HCT116 (cell line): ENCODE measurements at regions not wholly inside any gene's neighbourhood (a gene's known extent, or its start where the extent isn't known, plus 50 kb on each side); places are given as distances from the start of the nearest gene placed in this dataset.

ENCODE experiments used
- ATAC-seq: fragments of 200-7000 bp; cut with Tn5 transposase; 2 replicates; pipeline ENCODE4 v1.9.1; 2020; ENCODE audit warnings: mild to moderate bottlenecking, moderate library complexity
- BruUV-seq: library from RNA; stranded (reverse); fragments of 400-500 nt; replicated peaks from 2 replicates; lab custom pipeline; 2021; lab: Mats Ljungman, UMichigan
- CTCF ChIA-PET: fragments of 300-600 bp; sonication (Branson Sonifier 250); formaldehyde crosslinking; loops from one replicate; lab custom pipeline; 2021; ENCODE audit warnings: antibody characterized with exemption; lab: Charles Lee
- POLR2A ChIA-PET: fragments of 300-600, 350-600 bp; sonication (Branson Sonifier 250); formaldehyde crosslinking; loops from one replicate; lab custom pipeline; 2021; ENCODE audit warnings: antibody characterized with exemption; lab: Charles Lee
- RAD21 ChIA-PET, 2 experiments: fragments of 300-600 bp; sonication (Branson Sonifier 250); formaldehyde crosslinking; loops; one replicate each; lab custom pipeline; 2023; ENCODE audit warnings: low total read pairs in 2 of 2; ENCODE audit not compliant: uncharacterized antibody in 2 of 2, unreplicated experiment in 2 of 2, low non-redundant PET in 1 of 2; lab: Charles Lee
- DNase-seq: peaks from one replicate; pipeline ENCODE4 v3.0.0-alpha.2; 2010; ENCODE audit warnings: low read depth, low spot score
- H2AFZ ChIP-seq: fragments of 200-600 bp; shearing (Covaris generic), sonication (generic); 2 replicates; pipeline ENCODE4 v1.6.1; 2017; ENCODE audit warnings: low read depth, mixed run types, mixed read lengths, antibody characterized with exemption, low read length; ENCODE audit not compliant: poor library complexity, severe bottlenecking
- H3K27ac ChIP-seq: 2 replicates; pipeline ENCODE4 v1.5.1; 2012; ENCODE audit warnings: low read depth, low read length
- H3K27me3 ChIP-seq: fragments of 200-600 bp; sonication (generic); 2 replicates; pipeline ENCODE4 v1.6.1; 2016; ENCODE audit warnings: mixed run types, low read length, mixed read lengths; ENCODE audit not compliant: insufficient read depth
- H3K36me3 ChIP-seq, 2 experiments: fragments of 200-500 bp in 1 of 2; fragments of 200-600 bp in 1 of 2; sonication (Bioruptor generic) in 1 of 2; sonication (generic) in 1 of 2; 2 replicates each; pipeline versions ENCODE4 v1.5.1 to v1.6.1; 2014 to 2016; ENCODE audit warnings: low read length in 2 of 2, inconsistent platforms in 1 of 2, mixed read lengths in 1 of 2, mixed run types in 1 of 2; ENCODE audit not compliant: insufficient read depth in 2 of 2, control insufficient read depth in 1 of 2
- H3K4me1 ChIP-seq, 2 experiments: fragments of 200-600 bp in 1 of 2; sonication (generic) in 1 of 2; 2 replicates each; pipeline versions ENCODE4 v1.5.1 to v1.6.1; 2012 to 2017; ENCODE audit warnings: low read length in 2 of 2, inconsistent platforms in 1 of 2, mild to moderate bottlenecking in 1 of 2, mixed read lengths in 1 of 2, mixed run types in 1 of 2, moderate library complexity in 1 of 2; ENCODE audit not compliant: insufficient read depth in 2 of 2, control insufficient read depth in 1 of 2
- H3K4me2 ChIP-seq: fragments of 200-600 bp; sonication (generic); 2 replicates; pipeline ENCODE4 v1.6.1; 2017; ENCODE audit warnings: mixed run types, low read length, mixed read lengths
- H3K4me3 ChIP-seq, 2 experiments: fragments of 200-600 bp in 1 of 2; sonication (generic) in 1 of 2; replicated peaks in 1 of 2; 2 replicates each; pipeline ENCODE4 v1.5.1; 2011 to 2016; ENCODE audit warnings: low read length in 2 of 2, control low read depth in 1 of 2, low read depth in 1 of 2, mild to moderate bottlenecking in 1 of 2, mixed read lengths in 1 of 2, mixed run types in 1 of 2
- H3K79me2 ChIP-seq: fragments of 200-600 bp; sonication (generic); 2 replicates; pipeline ENCODE4 v1.6.1; 2017; ENCODE audit warnings: mild to moderate bottlenecking, mixed run types, low read length, moderate library complexity, mixed read lengths; ENCODE audit not compliant: insufficient read depth
- H3K9ac ChIP-seq: fragments of 200-600 bp; sonication (generic); 2 replicates; pipeline ENCODE4 v1.6.1; 2016; ENCODE audit warnings: low read length, mixed read lengths
- H3K9me2 ChIP-seq: fragments of 200-600 bp; sonication (generic), shearing (Covaris generic); 2 replicates; pipeline ENCODE4 v1.6.1; 2017; ENCODE audit warnings: mixed run types, mild to moderate bottlenecking, moderate library complexity; ENCODE audit not compliant: insufficient read depth
- H3K9me3 ChIP-seq, 2 experiments: fragments of 200-500 bp in 1 of 2; fragments of 200-600 bp in 1 of 2; sonication (Bioruptor generic) in 1 of 2; sonication (generic) in 1 of 2; 2 replicates each; pipeline ENCODE4 v1.6.1; 2014 to 2017; ENCODE audit warnings: low read length in 2 of 2, mixed read lengths in 2 of 2, inconsistent platforms in 1 of 2, low read depth in 1 of 2, mild to moderate bottlenecking in 1 of 2, mixed run types in 1 of 2, moderate library complexity in 1 of 2; ENCODE audit not compliant: control insufficient read depth in 1 of 2, insufficient read depth in 1 of 2
- H4K20me1 ChIP-seq: fragments of 200-600 bp; sonication (generic), shearing (Covaris generic); 2 replicates; pipeline ENCODE4 v1.6.1; 2017; ENCODE audit warnings: mixed run types, mild to moderate bottlenecking, moderate library complexity; ENCODE audit not compliant: insufficient read depth
- ATF3 ChIP-seq: IDR thresholded peaks from 2 replicates; pipeline ENCODE4 v1.6.1; 2012
- CBX3 ChIP-seq: IDR thresholded peaks from 2 replicates; pipeline ENCODE4 v1.6.1; 2012; ENCODE audit warnings: low read depth
- EGR1 ChIP-seq: IDR thresholded peaks from 2 replicates; pipeline ENCODE4 v1.6.1; 2012; ENCODE audit warnings: low read depth
- EZH2phosphoT487 ChIP-seq: fragments of 200-600 bp; IDR thresholded peaks from 2 replicates; pipeline ENCODE4 v1.6.1; 2018; ENCODE audit warnings: antibody characterized with exemption, borderline replicate concordance
- FOSL1 ChIP-seq: IDR thresholded peaks from 2 replicates; pipeline ENCODE4 v1.6.1; 2012; ENCODE audit warnings: low read depth
- JUND ChIP-seq: IDR thresholded peaks from 2 replicates; pipeline ENCODE4 v1.6.1; 2012
- MAX ChIP-seq: IDR thresholded peaks from 2 replicates; pipeline ENCODE4 v1.6.1; 2012
- POLR2A ChIP-seq: IDR thresholded peaks from 2 replicates; pipeline ENCODE4 v1.7.0; 2011; ENCODE audit warnings: borderline replicate concordance; ENCODE audit not compliant: insufficient read depth, insufficient read length; ENCODE audit errors: extremely low read depth
- POLR2AphosphoS5 ChIP-seq: IDR thresholded peaks from 2 replicates; pipeline ENCODE4 v1.6.1; 2011; ENCODE audit warnings: mild to moderate bottlenecking, low read depth, low read length, moderate library complexity
- RAD21 ChIP-seq: IDR thresholded peaks from 2 replicates; pipeline ENCODE4 v1.6.1; 2012; ENCODE audit warnings: low read depth, mild to moderate bottlenecking
- REST ChIP-seq: IDR thresholded peaks from 2 replicates; pipeline ENCODE4 v1.6.1; 2012; ENCODE audit warnings: low read depth
- SP1 ChIP-seq: IDR thresholded peaks from 2 replicates; pipeline ENCODE4 v1.6.1; 2012; ENCODE audit warnings: low read depth
- SRF ChIP-seq: IDR thresholded peaks from 2 replicates; pipeline ENCODE4 v1.6.1; 2012; ENCODE audit warnings: low read depth
- TCF7L2 ChIP-seq: IDR thresholded peaks from 2 replicates; pipeline ENCODE4 v1.7.0; 2011; ENCODE audit warnings: borderline replicate concordance, inconsistent platforms; ENCODE audit not compliant: insufficient read depth, insufficient read length; ENCODE audit errors: extremely low read depth
- YY1 ChIP-seq: IDR thresholded peaks from 2 replicates; pipeline ENCODE4 v1.6.1; 2011; ENCODE audit warnings: low read length, low read depth, moderate library complexity, mild to moderate bottlenecking; ENCODE audit not compliant: insufficient replicate concordance; ENCODE audit errors: extremely low read depth
- ZFX ChIP-seq: fragments of 450-650 bp; IDR thresholded peaks from 2 replicates; pipeline ENCODE4 v1.6.1; 2017
- ZNF274 ChIP-seq: fragments of 200-500 bp; sonication (Bioruptor generic); IDR thresholded peaks from 2 replicates; pipeline ENCODE4 v1.6.1; 2014; ENCODE audit warnings: mild to moderate bottlenecking, low read depth, low read length, inconsistent platforms
- intact Hi-C: fragments of 100-400 bp; cut with micrococcal nuclease; formaldehyde crosslinking; loops from 2 replicates; pipeline ENCODE4 v1.10.0; 2022

GRCh38 chr18:41621177-41621576, 333.9 kb upstream of the PIK3C3 start:
- no peak overlapping the region for H3K9ac ChIP-seq
- no peak overlapping the region for H3K27ac ChIP-seq
- peaks cover 3 to 26% of the 10 kb centered on the region in 2 experiments; a peak in 3 of 4 replicates for H3K9me3 ChIP-seq
- no peaks in the 10 kb centered on the region for H3K36me3 ChIP-seq
- intact Hi-C loops = no loop called here
- DNase-seq (no peak), ATAC-seq (no peak)
- no peak overlapping the region for H3K4me2 ChIP-seq
- H3K9me2 ChIP-seq = no peaks in the 10 kb centered on the region
- H3K79me2 ChIP-seq = no peaks in the 10 kb centered on the region
- CTCF ChIA-PET = no interaction called here
- no peaks in the 10 kb centered on the region for H3K27me3 ChIP-seq
- no peak overlapping the region for H2AFZ ChIP-seq
- TF ChIP-seq YY1 (no peak), REST (no peak), EGR1 (no peak), POLR2A (no peak), ZFX (no peak), ATF3 (no peak), FOSL1 (no peak), SP1 (no peak), SRF (no peak), MAX (no peak), POLR2AphosphoS5 (no peak), TCF7L2 (no peak), ZNF274 (no peak), CBX3 (no peak), RAD21 (no peak), JUND (no peak), EZH2phosphoT487 (no peak)
- TF ChIP-seq, all 23 proteins: peak for 0
- Histone ChIP-seq H3K4me1 (no peaks in the 10 kb centered on the region), H3K4me3 (no peak overlapping the region), H4K20me1 (no peaks in the 10 kb centered on the region)
- ChIA-PET RAD21 (no interaction called here), POLR2A (no interaction called here)
- no TSS peak for BruUV-seq
